ENCODE measurements at regions not wholly inside any gene's neighbourhood (a gene's known extent, or its start where the extent isn't known, plus 50 kb on each side); places are given as distances from the start of the nearest gene placed in this dataset.

DNA sequence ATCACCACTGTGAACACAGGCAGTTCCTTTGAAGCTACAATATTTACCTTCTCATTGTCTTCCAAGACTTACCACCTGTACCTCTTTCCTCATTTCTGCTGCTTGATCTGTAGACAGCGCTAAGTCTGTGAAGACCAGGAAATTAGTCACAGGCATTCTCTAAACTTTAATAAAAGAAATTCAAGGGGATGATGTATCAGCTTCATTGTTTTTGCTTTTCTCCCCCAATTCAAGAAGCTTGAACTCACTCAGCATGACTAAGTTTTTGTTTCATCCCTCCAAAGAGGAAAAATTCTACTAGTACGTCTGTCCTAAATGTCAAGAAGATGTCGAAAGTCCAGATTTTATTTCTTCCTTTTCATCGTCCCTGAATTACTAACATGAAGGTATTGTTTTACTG lies 75.3 kb upstream of the PPP1R9A start:
- Mint-ChIP-seq H3K9me3 (ENCODE audit: unreplicated experiment) (peaks cover 17% of the 10 kb centered on the region), H3K36me3 (ENCODE audit: insufficient read depth, unreplicated experiment) (no peaks in the 10 kb centered on the region), H3K27me3 (ENCODE audit: insufficient read depth, unreplicated experiment) (no peaks in the 10 kb centered on the region), H3K4me3 (ENCODE audit: unreplicated experiment) (no peak overlapping the region), H3K27ac (ENCODE audit: low read depth, unreplicated experiment) (no peak overlapping the region), H3K4me1 (ENCODE audit: insufficient read depth, unreplicated experiment) (no peaks in the 10 kb centered on the region)
- ChIA-PET CTCF (no interaction called here), POLR2A (no interaction called here)
- TF ChIP-seq, protein P1, sequence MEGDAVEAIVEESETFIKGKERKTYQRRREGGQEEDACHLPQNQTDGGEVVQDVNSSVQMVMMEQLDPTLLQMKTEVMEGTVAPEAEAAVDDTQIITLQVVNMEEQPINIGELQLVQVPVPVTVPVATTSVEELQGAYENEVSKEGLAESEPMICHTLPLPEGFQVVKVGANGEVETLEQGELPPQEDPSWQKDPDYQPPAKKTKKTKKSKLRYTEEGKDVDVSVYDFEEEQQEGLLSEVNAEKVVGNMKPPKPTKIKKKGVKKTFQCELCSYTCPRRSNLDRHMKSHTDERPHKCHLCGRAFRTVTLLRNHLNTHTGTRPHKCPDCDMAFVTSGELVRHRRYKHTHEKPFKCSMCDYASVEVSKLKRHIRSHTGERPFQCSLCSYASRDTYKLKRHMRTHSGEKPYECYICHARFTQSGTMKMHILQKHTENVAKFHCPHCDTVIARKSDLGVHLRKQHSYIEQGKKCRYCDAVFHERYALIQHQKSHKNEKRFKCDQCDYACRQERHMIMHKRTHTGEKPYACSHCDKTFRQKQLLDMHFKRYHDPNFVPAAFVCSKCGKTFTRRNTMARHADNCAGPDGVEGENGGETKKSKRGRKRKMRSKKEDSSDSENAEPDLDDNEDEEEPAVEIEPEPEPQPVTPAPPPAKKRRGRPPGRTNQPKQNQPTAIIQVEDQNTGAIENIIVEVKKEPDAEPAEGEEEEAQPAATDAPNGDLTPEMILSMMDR (IDR thresholded peaks at IDR 0.05; ENCODE audit: unreplicated experiment): no peak
- BruUV-seq (replicated peaks): no TSS peak
- intact Hi-C loops (cut with micrococcal nuclease): no loop called here
- no peak for DNase-seq (ENCODE audit: unreplicated experiment)

DNA sequence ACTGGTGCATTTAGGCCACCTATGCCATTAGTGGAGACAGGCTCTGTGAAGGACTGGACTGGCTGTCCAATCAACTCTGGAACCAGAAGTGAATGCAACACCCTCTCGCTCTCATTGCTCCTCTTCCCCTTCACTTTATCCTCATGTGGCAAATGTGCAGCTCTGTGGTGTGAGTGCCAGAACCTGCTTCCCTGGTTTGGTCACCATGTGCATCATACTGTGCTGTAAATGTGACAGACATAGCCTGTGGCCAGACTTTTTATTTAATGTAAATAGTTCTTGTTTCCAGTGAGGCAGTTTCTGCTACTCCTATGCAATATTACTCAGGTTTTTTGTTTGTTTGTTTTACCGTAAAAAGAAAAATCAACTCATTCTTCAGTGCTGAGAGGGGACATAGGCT lies 73.0 kb upstream of the PPP1R9A start:
- H3K9me3 Mint-ChIP-seq (ENCODE audit: unreplicated experiment): peaks cover 31% of the 10 kb centered on the region
- H3K27me3 Mint-ChIP-seq (ENCODE audit: insufficient read depth, unreplicated experiment): no peaks in the 10 kb centered on the region
- BruUV-seq (replicated peaks): no TSS peak
- no peaks in the 10 kb centered on the region for H3K36me3 Mint-ChIP-seq (ENCODE audit: insufficient read depth, unreplicated experiment)
- no peak for DNase-seq (ENCODE audit: unreplicated experiment)
- intact Hi-C loops (cut with micrococcal nuclease): no loop called here
- H3K4me3 Mint-ChIP-seq (ENCODE audit: unreplicated experiment): no peak overlapping the region
- ChIA-PET CTCF (no interaction called here), POLR2A (no interaction called here)
- H3K27ac Mint-ChIP-seq (ENCODE audit: low read depth, unreplicated experiment): no peak overlapping the region
- TF ChIP-seq, protein P1 (IDR thresholded peaks at IDR 0.05; ENCODE audit: unreplicated experiment): no peak
- no peaks in the 10 kb centered on the region for H3K4me1 Mint-ChIP-seq (ENCODE audit: insufficient read depth, unreplicated experiment)

DNA sequence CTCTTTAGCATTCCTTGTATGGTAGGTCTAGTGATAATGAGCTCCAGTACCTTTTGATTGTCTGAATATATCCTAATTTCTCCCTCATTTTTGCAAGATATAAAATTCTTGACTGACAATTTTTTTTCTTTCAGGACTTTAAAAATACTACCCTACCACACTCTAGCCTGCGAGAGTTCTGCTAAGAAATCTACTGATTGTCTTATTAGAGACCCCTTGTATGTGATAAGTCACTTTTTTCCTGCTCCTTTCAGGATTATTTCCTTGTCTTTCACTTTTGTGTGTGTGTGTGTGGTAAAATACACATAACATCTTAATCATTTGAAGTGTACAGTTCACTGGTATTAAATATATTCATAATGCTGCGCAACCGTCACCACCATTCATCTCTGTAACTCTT lies 68.7 kb upstream of the PPP1R9A start:
- TF ChIP-seq, protein P1 (IDR thresholded peaks at IDR 0.05; ENCODE audit: unreplicated experiment): no peak
- no peak overlapping the region for H3K27ac Mint-ChIP-seq (ENCODE audit: low read depth, unreplicated experiment)
- BruUV-seq (replicated peaks): no TSS peak
- CTCF ChIA-PET: no interaction called here
- H3K27me3 Mint-ChIP-seq (ENCODE audit: insufficient read depth, unreplicated experiment): no peaks in the 10 kb centered on the region
- no peaks in the 10 kb centered on the region for H3K4me1 Mint-ChIP-seq (ENCODE audit: insufficient read depth, unreplicated experiment)
- no peak for DNase-seq (ENCODE audit: unreplicated experiment)
- POLR2A ChIA-PET: interaction anchor here (0.6 kb wide), 1 partner anchor 16 kb away, joined by 3 read pairs; no protein-coding TSS in a partner anchor
- no peaks in the 10 kb centered on the region for H3K36me3 Mint-ChIP-seq (ENCODE audit: insufficient read depth, unreplicated experiment)
- intact Hi-C loops (cut with micrococcal nuclease): no loop called here
- H3K4me3 Mint-ChIP-seq (ENCODE audit: unreplicated experiment): no peak overlapping the region
- H3K9me3 Mint-ChIP-seq (ENCODE audit: unreplicated experiment): peaks cover 26% of the 10 kb centered on the region

DNA sequence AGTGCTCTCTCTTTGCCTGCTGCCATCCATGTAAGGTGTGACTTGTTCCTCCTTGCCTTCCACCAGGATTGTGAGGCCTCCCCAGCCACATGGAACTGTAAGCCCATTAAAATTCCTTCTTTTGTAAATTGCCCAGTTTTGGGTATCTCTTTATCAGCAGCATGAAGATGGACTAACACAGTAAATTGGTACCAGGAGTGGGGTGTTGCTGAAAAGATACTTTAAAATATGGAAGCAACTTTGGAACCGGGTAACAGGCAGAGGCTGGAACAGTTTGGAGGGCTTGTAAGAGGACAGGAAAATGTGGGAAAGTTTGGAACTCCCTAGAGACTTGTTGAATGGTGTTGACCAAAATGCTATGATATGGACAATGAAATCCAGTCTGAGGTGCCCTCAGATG lies 63.8 kb upstream of the PPP1R9A start:
- Mint-ChIP-seq H3K4me3 (ENCODE audit: unreplicated experiment) (no peak overlapping the region), H3K4me1 (ENCODE audit: insufficient read depth, unreplicated experiment) (no peaks in the 10 kb centered on the region), H3K36me3 (ENCODE audit: insufficient read depth, unreplicated experiment) (peaks cover 6% of the 10 kb centered on the region), H3K9me3 (ENCODE audit: unreplicated experiment) (peaks cover 29% of the 10 kb centered on the region), H3K27me3 (ENCODE audit: insufficient read depth, unreplicated experiment) (no peaks in the 10 kb centered on the region), H3K27ac (ENCODE audit: low read depth, unreplicated experiment) (no peak overlapping the region)
- DNase-seq (ENCODE audit: unreplicated experiment): no peak
- CTCF ChIA-PET: no interaction called here
- no TSS peak for BruUV-seq (replicated peaks)
- POLR2A ChIA-PET: no interaction called here
- TF ChIP-seq, protein P1 (IDR thresholded peaks at IDR 0.05; ENCODE audit: unreplicated experiment): no peak
- intact Hi-C loops (cut with micrococcal nuclease): no loop called here

All from MCF 10A (cell line).